ENCODE measurements at regions not wholly inside any gene's neighbourhood (a gene's known extent, or its start where the extent isn't known, plus 50 kb on each side); places are given as distances from the start of the nearest gene placed in this dataset.
A peak's percentile ranks its signal among the peaks of the same experiment; 100 is the strongest.

DNA sequence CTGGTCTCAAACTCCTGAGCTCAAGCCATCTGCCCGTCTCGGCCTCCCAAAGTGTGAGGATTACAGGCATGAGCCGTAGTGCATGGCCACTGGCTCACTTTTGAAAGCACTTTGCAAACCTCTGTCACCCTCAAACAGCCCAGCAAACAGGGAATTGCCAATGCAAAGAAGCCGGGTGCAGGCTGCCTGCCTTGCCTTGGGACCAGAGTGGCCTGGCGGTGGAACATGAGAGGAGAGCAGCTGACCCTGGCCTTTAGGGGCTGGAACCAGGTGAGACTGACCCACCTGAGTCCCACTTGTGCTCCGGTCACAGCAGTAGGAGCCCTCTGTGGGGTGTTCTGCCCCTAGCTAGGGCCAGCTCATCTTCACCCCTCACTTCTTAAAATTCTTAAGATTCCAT lies 237.1 kb upstream of the GALNT17 start:
- H2AFZ ChIP-seq (ENCODE audit: low read length): no peak overlapping the region
- peaks cover 13 to 32% (median 23%) of the 10 kb centered on the region in 4 experiments; a peak in 6 of 7 replicates for H3K4me1 ChIP-seq (replicated peaks in 1 of 4; ENCODE audit: control insufficient read depth in 3 of 4, insufficient read depth in 4 of 4, low read length in 3 of 4)
- POLR2A ChIA-PET (ENCODE audit: partially characterized antibody): interaction anchor here (0.7 to 3.2 kb wide), 9 partner anchors 10 to 237 kb away, joined by 3 to 24 read pairs (median 4); partner anchors contain the start of gene GALNT17
- no peaks in the 10 kb centered on the region for H4K20me1 ChIP-seq (replicated peaks in 1 of 2; ENCODE audit: control insufficient read depth in 1 of 2, insufficient read depth in 2 of 2, low read length in 2 of 2)
- peak overlapping the region; percentile 99 for H3K18ac ChIP-seq (ENCODE audit: extremely low read depth, low read length)
- no peak overlapping the region for H3K9ac ChIP-seq (replicated peaks in 1 of 4; ENCODE audit: extremely low read depth in 1 of 4, low read depth in 3 of 4, low read length in 3 of 4)
- peak overlapping the region; percentile 63; the same call in 1 of the 2 replicates for H3K27ac ChIP-seq (ENCODE audit: low read depth, low read length)
- H2BK12ac ChIP-seq (ENCODE audit: low read depth, low read length): peak overlapping the region; percentile 99
- H2BK120ac ChIP-seq (replicated peaks; ENCODE audit: low read depth, low read length): peak overlapping the region; percentile 67
- H4K5ac ChIP-seq (ENCODE audit: insufficient read length, low read depth, low read length): peak overlapping the region; percentile 69
- no peaks in the 10 kb centered on the region for H3K27me3 ChIP-seq (replicated peaks in 1 of 4; ENCODE audit: control insufficient read depth in 3 of 4, extremely low read depth in 1 of 4, insufficient read depth in 3 of 4, low read length in 3 of 4)
- no peak overlapping the region for H3K56ac ChIP-seq (replicated peaks; ENCODE audit: insufficient read length, low read depth, low read length)
- no peak overlapping the region for H3K23ac ChIP-seq (ENCODE audit: insufficient read length)
- TF ChIP-seq CTBP2 (IDR thresholded peaks at IDR 0.05; ENCODE audit: borderline replicate concordance, insufficient read depth, insufficient read length, low read length) (peak; percentile 29), CHD1 (IDR thresholded peaks at IDR 0.05; ENCODE audit: low read depth, low read length) (no peak), POLR2A (IDR thresholded peaks at IDR 0.05; ENCODE audit: control extremely low read depth in 1 of 2, low read depth in 2 of 2, low read length in 2 of 2) (0 out of 3 replicates have a peak, but pooled peaks of 1 of the 2 experiments have one; percentile 7), KDM5A (IDR thresholded peaks at IDR 0.05; ENCODE audit: low read length) (no peak), BCL11A (IDR thresholded peaks at IDR 0.05; ENCODE audit: low read depth in 2 of 2, low read length in 2 of 2) (no peak)
- DNase-seq (ENCODE audit: low read depth in 1 of 2, low spot score in 2 of 2) (peak in 1 of 2 experiments; percentile 53), FAIRE-seq (no peak)
- H2AK5ac ChIP-seq (ENCODE audit: low read depth, low read length): peak overlapping the region; percentile 94
- H3K9me3 ChIP-seq (ENCODE audit: insufficient read depth in 2 of 2, low read depth in 1 of 2, low read length in 1 of 2): no peaks in the 10 kb centered on the region
- peak overlapping the region; percentile 83 for H2BK20ac ChIP-seq (ENCODE audit: low read length)
- H3K4me3 ChIP-seq (ENCODE audit: extremely low read depth in 1 of 4, insufficient read depth in 2 of 4, low read depth in 3 of 4, low read length in 4 of 4): peak overlapping the region in 1 of 4 experiments; percentile 13; a peak in 1 of 8 replicates
- no peak overlapping the region for H3K14ac ChIP-seq (ENCODE audit: insufficient read length)
- peak overlapping the region; percentile 22 for H3K4ac ChIP-seq (replicated peaks; ENCODE audit: insufficient read length, low read depth, low read length)
- no peaks in the 10 kb centered on the region for H3K23me2 ChIP-seq (ENCODE audit: low read depth, low read length)
- peak overlapping the region; percentile 85 for H2BK5ac ChIP-seq (ENCODE audit: low read depth, low read length)
- peak overlapping the region; percentile 36; the same call in 1 of the 2 replicates for H4K8ac ChIP-seq (ENCODE audit: extremely low read depth, insufficient read depth, low read length)
- H3K4me2 ChIP-seq (ENCODE audit: insufficient read depth in 1 of 2, low read depth in 2 of 2, low read length in 2 of 2): peak overlapping the region; percentile 45 to 54; a peak in 3 of 4 replicates
- peak overlapping the region; percentile 88 for H4K91ac ChIP-seq (replicated peaks; ENCODE audit: insufficient read length, low read length)
- no peaks in the 10 kb centered on the region for H3K79me1 ChIP-seq (ENCODE audit: low read depth, low read length)
- no peaks in the 10 kb centered on the region for H3K36me3 ChIP-seq (ENCODE audit: control insufficient read depth in 2 of 4, insufficient read depth in 4 of 4, low read length in 3 of 4)
- no peaks in the 10 kb centered on the region for H3K79me2 ChIP-seq (ENCODE audit: control insufficient read depth in 1 of 2, insufficient read depth in 2 of 2, low read length in 2 of 2)
- CTCF ChIA-PET (ENCODE audit: partially characterized antibody): interaction anchor here (0.6 to 1.1 kb wide), 3 partner anchors 8 to 618 kb away, joined by 3 to 4 read pairs (median 3); no protein-coding TSS in a partner anchor
- WGBS, 2 experiments (ENCODE audit: extremely low coverage in 1 of 2, insufficient coverage in 1 of 2, insufficient read length in 1 of 2, insufficient replicate concordance in 2 of 2, low coverage in 1 of 2, low lambda C conversion rate in 2 of 2, missing lambda C conversion rate in 1 of 2): 66% methylated on average over 6 of the region's 6 CpGs; no CpG with 5 or more reads in 1 of the 2 experiments
- peak overlapping the region; percentile 46; the same call in 1 of the 2 replicates for H2BK15ac ChIP-seq (ENCODE audit: low read length)

All from H1 (cell line).